Stimulated activated CD4-positive, alpha-beta T cell treated with anti-CD3 and anti-CD28 coated beads, TNF-alpha, amount 100 ng/mL, for 48 hours (primary cell): ENCODE measurements at regions not wholly inside any gene's neighbourhood (a gene's known extent, or its start where the extent isn't known, plus 50 kb on each side); places are given as distances from the start of the nearest gene placed in this dataset.
"Not testable (repeated sequence)": the region's sequence is repeated elsewhere in the genome, so short reads cannot be mapped to it uniquely, and the experiment has no call there.

ENCODE experiments used
- DNase-seq, 3 donors: peaks; one replicate each; pipeline ENCODE4 v3.0.0-alpha.2; 2020; ENCODE audit warnings: low read depth in 3 of 3

- no peak for DNase-seq
Observed at GRCh38 chrX:5702890-5703289, 525.8 kb downstream of the NLGN4X start.

- no peak for DNase-seq
Observed at GRCh38 chrX:5695971-5696370, 532.7 kb downstream of the NLGN4X start.

GRCh38 chrX:5683996-5684395 is 544.7 kb downstream of the NLGN4X start:
- DNase-seq, result no peak

GRCh38 chrX:5681159-5681558 is 547.5 kb downstream of the NLGN4X start:
- DNase-seq, result no peak

GRCh38 chrX:5674036-5674435 is 554.6 kb downstream of the NLGN4X start:
- no peak for DNase-seq

- no peak for DNase-seq
Observed at GRCh38 chrX:5672099-5672498, 556.6 kb downstream of the NLGN4X start.

GRCh38 chrX:5666689-5667088 is 562.0 kb downstream of the NLGN4X start:
- not testable (repeated sequence) for DNase-seq

- DNase-seq, result no peak
Observed at GRCh38 chrX:5656544-5656943, 572.1 kb downstream of the NLGN4X start.

GRCh38 chrX:5650904-5651303 is 577.8 kb downstream of the NLGN4X start:
- DNase-seq, result no peak

GRCh38 chrX:5648941-5649568 is 579.6 kb downstream of the NLGN4X start:
- DNase-seq, result no peak

GRCh38 chrX:5646818-5647217 is 581.8 kb downstream of the NLGN4X start:
- no peak for DNase-seq

- no peak for DNase-seq
Observed at GRCh38 chrX:5644776-5645175, 583.9 kb downstream of the NLGN4X start.

GRCh38 chrX:5640071-5640470 is 588.6 kb downstream of the NLGN4X start:
- DNase-seq, result no peak

- DNase-seq, result no peak
Observed at GRCh38 chrX:5638572-5638971, 590.1 kb downstream of the NLGN4X start.

- no peak for DNase-seq
Observed at GRCh38 chrX:5632887-5633286, 595.8 kb downstream of the NLGN4X start.

GRCh38 chrX:5632061-5632614 is 596.5 kb downstream of the NLGN4X start:
- no peak for DNase-seq

- no peak for DNase-seq
Observed at GRCh38 chrX:5617666-5618065, 611.0 kb downstream of the NLGN4X start.

- no peak for DNase-seq
Observed at GRCh38 chrX:5595570-5595969, 633.1 kb downstream of the NLGN4X start.

GRCh38 chrX:5586726-5587125 is 641.9 kb downstream of the NLGN4X start:
- DNase-seq, result no peak

GRCh38 chrX:5575407-5575806 is 653.3 kb downstream of the NLGN4X start:
- DNase-seq, result no peak

GRCh38 chrX:5568934-5569333 is 659.7 kb downstream of the NLGN4X start:
- DNase-seq, result no peak

GRCh38 chrX:5559386-5559785 is 669.3 kb downstream of the NLGN4X start:
- no peak for DNase-seq

GRCh38 chrX:5549512-5549911 is 679.2 kb downstream of the NLGN4X start:
- DNase-seq, result no peak

GRCh38 chrX:5537098-5537497 is 691.6 kb downstream of the NLGN4X start:
- DNase-seq, result no peak
